Activated CD4-positive, alpha-beta memory T cell treated with anti-CD3 and anti-CD28 coated beads for 36 hours (primary cell): ENCODE measurements at regions not wholly inside any gene's neighbourhood (a gene's known extent, or its start where the extent isn't known, plus 50 kb on each side); places are given as distances from the start of the nearest gene placed in this dataset.

Experiments
- CTCF ChIA-PET: fragments of 350-600 bp; sonication (Branson Sonifier 250); formaldehyde crosslinking; loops from one replicate; lab custom pipeline; 2021; ENCODE audit warnings: antibody characterized with exemption, inconsistent platforms; lab: Charles Lee
- POLR2A ChIA-PET: fragments of 350-600 bp; sonication (Branson Sonifier 250); formaldehyde crosslinking; loops from one replicate; lab custom pipeline; 2021; ENCODE audit warnings: antibody characterized with exemption; lab: Charles Lee
- DNase-seq: peaks from one replicate; pipeline ENCODE4 v3.0.0-alpha.2; 2020
- H3K27ac Mint-ChIP-seq: one replicate; pipeline ENCODE4 v1.8.0; 2021; ENCODE audit warnings: mixed read lengths
- H3K27me3 Mint-ChIP-seq: one replicate; pipeline ENCODE4 v1.8.0; 2021; ENCODE audit warnings: mixed read lengths
- H3K36me3 Mint-ChIP-seq: one replicate; pipeline ENCODE4 v1.8.0; 2021; ENCODE audit warnings: mixed read lengths
- H3K4me1 Mint-ChIP-seq: one replicate; pipeline ENCODE4 v1.8.0; 2021; ENCODE audit warnings: low read depth, mixed read lengths
- H3K4me3 Mint-ChIP-seq: one replicate; pipeline ENCODE4 v1.8.0; 2021; ENCODE audit warnings: mild to moderate bottlenecking, mixed read lengths
- H3K9me3 Mint-ChIP-seq: one replicate; pipeline ENCODE4 v1.8.0; 2021; ENCODE audit warnings: mixed read lengths
- intact Hi-C: fragments of 100-400 bp; cut with micrococcal nuclease; formaldehyde crosslinking; loops from one replicate; pipeline ENCODE4 v1.15.1; 2023

GRCh38 chr12:79512068-79512467, 178.7 kb downstream of the PAWR start:
- Mint-ChIP-seq H3K9me3 (peaks cover 13% of the 10 kb centered on the region), H3K27ac (no peak overlapping the region), H3K4me3 (no peak overlapping the region), H3K36me3 (no peaks in the 10 kb centered on the region), H3K4me1 (no peaks in the 10 kb centered on the region), H3K27me3 (no peaks in the 10 kb centered on the region)
- CTCF ChIA-PET: no interaction called here
- no peak for DNase-seq
- POLR2A ChIA-PET: no interaction called here
- intact Hi-C loops: no loop called here

- Mint-ChIP-seq H3K4me1 (no peaks in the 10 kb centered on the region), H3K36me3 (no peaks in the 10 kb centered on the region), H3K27me3 (no peaks in the 10 kb centered on the region), H3K4me3 (no peak overlapping the region), H3K9me3 (peaks cover 5% of the 10 kb centered on the region), H3K27ac (no peak overlapping the region)
- POLR2A ChIA-PET: no interaction called here
- intact Hi-C loops: no loop called here
- no peak for DNase-seq
- CTCF ChIA-PET: no interaction called here
Measured at GRCh38 chr12:79508622-79509021, 182.1 kb downstream of the PAWR start.
